ENCODE measurements at regions not wholly inside any gene's neighbourhood (a gene's known extent, or its start where the extent isn't known, plus 50 kb on each side); places are given as distances from the start of the nearest gene placed in this dataset.

GRCh38 chr16:6484935-6485334 is 847.7 kb upstream of the RBFOX1 start:
- TF ChIP-seq CTCF (IDR thresholded peaks at IDR 0.05): no peak
- no peak for TF ChIP-seq POLR2A (IDR thresholded peaks at IDR 0.05)
